ENCODE measurements at regions not wholly inside any gene's neighbourhood (a gene's known extent, or its start where the extent isn't known, plus 50 kb on each side); places are given as distances from the start of the nearest gene placed in this dataset.

- TF ChIP-seq EZH2 (IDR thresholded peaks at IDR 0.05; ENCODE audit: borderline replicate concordance, insufficient read depth, low read depth, low read length, poor library complexity, severe bottlenecking) (no peak), CTCF (IDR thresholded peaks at IDR 0.05) (no peak)
- H2AFZ ChIP-seq (ENCODE audit: insufficient read depth, low read depth, low read length, poor library complexity, severe bottlenecking), result no peak overlapping the region
- H3K4me3 ChIP-seq (ENCODE audit: control extremely low read depth in 1 of 5, extremely low read depth in 1 of 5, insufficient read depth in 1 of 5, low read depth in 2 of 5, low read length in 4 of 5), result no peak overlapping the region
- peaks cover 0 to 4% (median 3%) of the 10 kb centered on the region in 3 donors for H3K9me3 ChIP-seq (ENCODE audit: control extremely low read depth in 1 of 3, control insufficient read depth in 2 of 3, insufficient read depth in 1 of 3, low read length in 2 of 3)
- Mint-ChIP-seq H3K4me1 (no peaks in the 10 kb centered on the region), H3K9me3 (ENCODE audit: insufficient read depth) (no peaks in the 10 kb centered on the region), H3K4me3 (no peak overlapping the region), H3K27ac (no peak overlapping the region), H3K27me3 (peaks cover 17% of the 10 kb centered on the region)
- H3K9ac ChIP-seq (ENCODE audit: low read length), result no peak overlapping the region
- no peak overlapping the region for H3K4me2 ChIP-seq (replicated peaks; ENCODE audit: low read depth, low read length, poor library complexity, severe bottlenecking)
- 88% methylated on average over 6 of the region's 6 CpGs for WGBS (ENCODE audit: insufficient coverage)
- ChIA-PET CTCF (no interaction called here), POLR2A (no interaction called here)
- H3K27ac ChIP-seq (ENCODE audit: low read length in 2 of 2), result no peak overlapping the region
- H3K4me1 ChIP-seq (ENCODE audit: control insufficient read depth in 2 of 2, insufficient read depth in 2 of 2, low read length in 2 of 2), result no peaks in the 10 kb centered on the region
- H4K20me1 ChIP-seq (ENCODE audit: control insufficient read depth, insufficient read depth, low read length, poor library complexity, severe bottlenecking), result no peaks in the 10 kb centered on the region
- intact Hi-C loops (cut with micrococcal nuclease), result no loop called here
- H3K27me3 ChIP-seq (replicated peaks in 1 of 4; ENCODE audit: control extremely low read depth in 1 of 4, control insufficient read depth in 3 of 4, insufficient read depth in 4 of 4, low read length in 3 of 4), result peaks cover 0 to 5% (median 0%) of the 10 kb centered on the region in 4 experiments
- DNase-seq (no peak), ATAC-seq (ENCODE audit: low read depth) (no peak)
- H3K36me3 ChIP-seq (replicated peaks in 1 of 2; ENCODE audit: control extremely low read depth in 1 of 2, control insufficient read depth in 1 of 2, extremely low read depth in 1 of 2, insufficient read depth in 2 of 2, low read length in 1 of 2), result no peaks in the 10 kb centered on the region
- no peaks in the 10 kb centered on the region for H3K79me2 ChIP-seq (ENCODE audit: control insufficient read depth, insufficient read depth, low read length)
These were observed 235.7 kb downstream of the PTTG2 start for GRCh38 chr4:38195911-38196310.

GRCh38 chr4:38202242-38202641, 242.0 kb downstream of the PTTG2 start:
- WGBS (ENCODE audit: insufficient coverage), result 52% methylated on average over 2 of the region's 2 CpGs
- Histone ChIP-seq H3K9me3 (ENCODE audit: control extremely low read depth in 1 of 3, control insufficient read depth in 2 of 3, insufficient read depth in 1 of 3, low read length in 2 of 3) (no peaks in the 10 kb centered on the region), H3K27ac (ENCODE audit: low read length in 2 of 2) (no peak overlapping the region), H3K4me2 (replicated peaks; ENCODE audit: low read depth, low read length, poor library complexity, severe bottlenecking) (no peak overlapping the region), H3K36me3 (replicated peaks in 1 of 2; ENCODE audit: control extremely low read depth in 1 of 2, control insufficient read depth in 1 of 2, extremely low read depth in 1 of 2, insufficient read depth in 2 of 2, low read length in 1 of 2) (no peaks in the 10 kb centered on the region), H3K4me1 (ENCODE audit: control insufficient read depth in 2 of 2, insufficient read depth in 2 of 2, low read length in 2 of 2) (no peaks in the 10 kb centered on the region), H4K20me1 (ENCODE audit: control insufficient read depth, insufficient read depth, low read length, poor library complexity, severe bottlenecking) (no peaks in the 10 kb centered on the region), H3K79me2 (ENCODE audit: control insufficient read depth, insufficient read depth, low read length) (no peaks in the 10 kb centered on the region), H3K27me3 (replicated peaks in 1 of 4; ENCODE audit: control extremely low read depth in 1 of 4, control insufficient read depth in 3 of 4, insufficient read depth in 4 of 4, low read length in 3 of 4) (no peaks in the 10 kb centered on the region), H3K9ac (ENCODE audit: low read length) (no peak overlapping the region), H3K4me3 (ENCODE audit: control extremely low read depth in 1 of 5, extremely low read depth in 1 of 5, insufficient read depth in 1 of 5, low read depth in 2 of 5, low read length in 4 of 5) (no peak overlapping the region), H2AFZ (ENCODE audit: insufficient read depth, low read depth, low read length, poor library complexity, severe bottlenecking) (no peak overlapping the region)
- Mint-ChIP-seq H3K4me1 (no peaks in the 10 kb centered on the region), H3K4me3 (no peak overlapping the region), H3K9me3 (ENCODE audit: insufficient read depth) (no peaks in the 10 kb centered on the region), H3K27me3 (peaks cover 4% of the 10 kb centered on the region), H3K27ac (no peak overlapping the region)
- DNase-seq (no peak), ATAC-seq (ENCODE audit: low read depth) (no peak)
- TF ChIP-seq CTCF (IDR thresholded peaks at IDR 0.05) (no peak), EZH2 (IDR thresholded peaks at IDR 0.05; ENCODE audit: borderline replicate concordance, insufficient read depth, low read depth, low read length, poor library complexity, severe bottlenecking) (no peak)
- intact Hi-C loops (cut with micrococcal nuclease), result no loop called here
- POLR2A ChIA-PET, result no interaction called here
- CTCF ChIA-PET, result interaction anchor here (0.8 to 1.2 kb wide), 3 partner anchors 24 to 473 kb away, joined by 3 to 5 read pairs (median 3); no protein-coding TSS in a partner anchor

Measured in B cell (primary cell).